Mesothelial cell of epicardium (in vitro differentiated cells): ENCODE measurements at regions not wholly inside any gene's neighbourhood (a gene's known extent, or its start where the extent isn't known, plus 50 kb on each side); places are given as distances from the start of the nearest gene placed in this dataset.

Source experiments
- DNase-seq, 2 experiments: peaks; one replicate each; pipeline ENCODE4 v3.0.0; 2021; ENCODE audit warnings: low spot score in 2 of 2; ENCODE audit not compliant: unreplicated experiment in 2 of 2
- H3K27ac Mint-ChIP-seq: 2 replicates; pipeline ENCODE4 v1.8.0; 2021; ENCODE audit warnings: mixed read lengths
- H3K27me3 Mint-ChIP-seq: 2 replicates; pipeline ENCODE4 v1.8.0; 2021; ENCODE audit warnings: low read depth, mixed read lengths
- H3K36me3 Mint-ChIP-seq: 2 replicates; pipeline ENCODE4 v1.8.0; 2021; ENCODE audit warnings: mixed read lengths
- H3K4me1 Mint-ChIP-seq: 2 replicates; pipeline ENCODE4 v1.8.0; 2021; ENCODE audit warnings: mixed read lengths
- H3K4me3 Mint-ChIP-seq: 2 replicates; pipeline ENCODE4 v1.8.0; 2021; ENCODE audit warnings: mild to moderate bottlenecking, moderate library complexity, mixed read lengths
- H3K9me3 Mint-ChIP-seq: 2 replicates; pipeline ENCODE4 v1.8.0; 2021; ENCODE audit warnings: mixed read lengths
- TF ChIP-seq, protein P1 (sequence below): fragments of 200-600 bp; sonication (generic); IDR thresholded peaks from one replicate; pipeline ENCODE4 v1.5.0; 2021; ENCODE audit warnings: antibody characterized with exemption; ENCODE audit not compliant: unreplicated experiment

GRCh38 chr4:159428293-159428692 lies 325.4 kb downstream of the RAPGEF2 start:
- Mint-ChIP-seq H3K27me3 (no peaks in the 10 kb centered on the region), H3K4me1 (no peaks in the 10 kb centered on the region), H3K9me3 (no peaks in the 10 kb centered on the region), H3K4me3 (no peak overlapping the region), H3K36me3 (no peaks in the 10 kb centered on the region), H3K27ac (no peak overlapping the region)
- TF ChIP-seq, protein P1, sequence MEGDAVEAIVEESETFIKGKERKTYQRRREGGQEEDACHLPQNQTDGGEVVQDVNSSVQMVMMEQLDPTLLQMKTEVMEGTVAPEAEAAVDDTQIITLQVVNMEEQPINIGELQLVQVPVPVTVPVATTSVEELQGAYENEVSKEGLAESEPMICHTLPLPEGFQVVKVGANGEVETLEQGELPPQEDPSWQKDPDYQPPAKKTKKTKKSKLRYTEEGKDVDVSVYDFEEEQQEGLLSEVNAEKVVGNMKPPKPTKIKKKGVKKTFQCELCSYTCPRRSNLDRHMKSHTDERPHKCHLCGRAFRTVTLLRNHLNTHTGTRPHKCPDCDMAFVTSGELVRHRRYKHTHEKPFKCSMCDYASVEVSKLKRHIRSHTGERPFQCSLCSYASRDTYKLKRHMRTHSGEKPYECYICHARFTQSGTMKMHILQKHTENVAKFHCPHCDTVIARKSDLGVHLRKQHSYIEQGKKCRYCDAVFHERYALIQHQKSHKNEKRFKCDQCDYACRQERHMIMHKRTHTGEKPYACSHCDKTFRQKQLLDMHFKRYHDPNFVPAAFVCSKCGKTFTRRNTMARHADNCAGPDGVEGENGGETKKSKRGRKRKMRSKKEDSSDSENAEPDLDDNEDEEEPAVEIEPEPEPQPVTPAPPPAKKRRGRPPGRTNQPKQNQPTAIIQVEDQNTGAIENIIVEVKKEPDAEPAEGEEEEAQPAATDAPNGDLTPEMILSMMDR, result no peak
- DNase-seq, result no peak

GRCh38 chr4:159428975-159429692 lies 326.3 kb downstream of the RAPGEF2 start:
- Mint-ChIP-seq H3K4me1 (no peaks in the 10 kb centered on the region), H3K4me3 (no peak overlapping the region), H3K27me3 (no peaks in the 10 kb centered on the region), H3K27ac (no peak overlapping the region), H3K9me3 (no peaks in the 10 kb centered on the region), H3K36me3 (no peaks in the 10 kb centered on the region)
- no peak for DNase-seq
- TF ChIP-seq, protein P1, result no peak

DNA sequence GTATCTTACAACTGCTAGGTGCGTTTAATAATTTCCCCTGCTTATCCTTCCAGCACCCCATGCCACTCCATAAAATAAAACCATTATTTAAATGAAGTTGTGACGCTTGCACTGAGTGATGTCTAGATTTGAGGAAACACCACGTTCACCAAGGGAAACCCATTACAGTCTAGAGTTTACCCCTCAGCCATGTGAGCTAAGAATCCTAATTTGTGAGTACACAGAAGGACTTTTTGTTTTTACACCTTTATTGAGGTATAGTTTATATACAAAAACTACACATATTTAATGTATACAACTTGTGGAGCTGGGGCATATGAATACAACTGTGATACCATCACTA lies 326.8 kb downstream of the RAPGEF2 start:
- Mint-ChIP-seq H3K27ac (no peak overlapping the region), H3K36me3 (no peaks in the 10 kb centered on the region), H3K4me1 (peaks cover 2% of the 10 kb centered on the region), H3K9me3 (no peaks in the 10 kb centered on the region), H3K4me3 (no peak overlapping the region), H3K27me3 (no peaks in the 10 kb centered on the region)
- TF ChIP-seq, protein P1, result no peak
- no peak for DNase-seq

DNA sequence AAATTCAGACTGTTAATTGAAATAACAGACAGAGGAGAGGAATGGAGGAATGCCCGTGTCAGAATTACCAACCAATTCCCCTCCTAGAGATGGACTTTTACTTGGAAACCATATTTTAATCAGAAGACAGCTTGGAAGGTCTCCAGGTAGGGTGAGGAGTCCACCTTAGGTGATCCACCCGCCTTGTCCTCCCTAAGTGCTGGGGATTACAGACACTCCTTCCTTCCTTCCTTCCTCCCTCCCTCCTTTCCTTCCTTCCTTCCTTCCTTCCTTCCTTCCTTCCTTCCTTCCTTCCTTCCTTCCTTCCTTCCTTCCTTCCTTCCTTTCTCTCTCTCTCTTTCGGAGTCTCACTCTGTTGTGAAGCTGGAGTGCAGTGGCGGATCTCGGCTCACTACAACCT lies 328.0 kb downstream of the RAPGEF2 start:
- Mint-ChIP-seq H3K4me3 (no peak overlapping the region), H3K27me3 (no peaks in the 10 kb centered on the region), H3K36me3 (no peaks in the 10 kb centered on the region), H3K27ac (no peak overlapping the region), H3K4me1 (peaks cover 3% of the 10 kb centered on the region), H3K9me3 (no peaks in the 10 kb centered on the region)
- no peak for DNase-seq
- TF ChIP-seq, protein P1, result no peak

DNA sequence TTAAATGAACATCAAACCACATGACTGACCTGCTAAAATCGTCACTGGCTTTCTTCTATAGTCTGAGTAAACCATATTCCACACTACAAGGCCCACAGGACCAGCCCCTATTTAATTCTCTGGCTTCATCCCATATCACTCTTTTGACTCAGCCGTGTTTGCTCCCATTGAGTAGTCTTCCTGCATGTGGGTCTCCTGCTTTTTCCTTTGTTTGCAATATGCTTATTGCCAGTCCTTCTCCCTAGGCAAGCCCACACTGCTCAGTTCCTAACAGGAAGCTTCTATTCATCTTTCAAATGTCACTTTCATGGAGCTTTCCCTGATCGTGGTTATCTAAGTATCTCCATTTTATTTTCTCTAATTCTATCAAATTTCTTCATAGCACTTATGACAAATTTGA lies 329.6 kb downstream of the RAPGEF2 start:
- DNase-seq, result no peak
- Mint-ChIP-seq H3K27ac (no peak overlapping the region), H3K4me3 (no peak overlapping the region), H3K4me1 (peaks cover 3% of the 10 kb centered on the region), H3K36me3 (no peaks in the 10 kb centered on the region), H3K27me3 (no peaks in the 10 kb centered on the region), H3K9me3 (no peaks in the 10 kb centered on the region)
- TF ChIP-seq, protein P1, result no peak

DNA sequence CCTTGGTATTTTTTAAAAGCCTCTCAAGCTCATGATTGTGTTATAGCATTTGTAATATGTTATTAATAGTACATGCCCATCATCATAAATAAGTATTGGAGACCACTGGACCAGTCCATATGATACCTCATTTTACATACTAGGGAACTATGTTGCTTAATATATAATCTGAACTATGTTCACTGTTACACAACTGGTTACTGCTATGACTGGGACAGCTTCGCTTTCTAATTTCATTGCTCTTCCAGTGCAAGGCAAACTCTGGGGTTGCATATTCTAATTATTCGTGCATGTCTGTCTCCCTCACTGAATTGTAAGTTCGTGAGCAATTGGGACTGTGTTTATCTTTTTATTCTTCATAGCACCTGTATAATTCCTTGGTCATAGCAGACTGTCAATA lies 330.5 kb downstream of the RAPGEF2 start:
- no peak for DNase-seq
- Mint-ChIP-seq H3K36me3 (no peaks in the 10 kb centered on the region), H3K27me3 (no peaks in the 10 kb centered on the region), H3K4me3 (no peak overlapping the region), H3K4me1 (peaks cover 3% of the 10 kb centered on the region), H3K9me3 (no peaks in the 10 kb centered on the region), H3K27ac (no peak overlapping the region)
- TF ChIP-seq, protein P1, result no peak
